ENCODE measurements at regions not wholly inside any gene's neighbourhood (a gene's known extent, or its start where the extent isn't known, plus 50 kb on each side); places are given as distances from the start of the nearest gene placed in this dataset.

GRCh38 chr1:87673748-87674147 is 345.1 kb downstream of the LMO4 start:
- TF ChIP-seq CTCF (IDR thresholded peaks at IDR 0.05) (no peak), CREB1 (CRISPR knock-in tag; IDR thresholded peaks at IDR 0.05) (no peak)
